Neural cell (in vitro differentiated cells): ENCODE measurements at regions not wholly inside any gene's neighbourhood (a gene's known extent, or its start where the extent isn't known, plus 50 kb on each side); places are given as distances from the start of the nearest gene placed in this dataset.

Source experiments
- H2AFZ ChIP-seq: fragments of 200-600, 300-800 bp; sonication (generic), shearing (Covaris generic); 2 replicates; pipeline ENCODE4 v1.6.0; 2014; ENCODE audit warnings: low read depth, mild to moderate bottlenecking, antibody characterized with exemption, low read length, moderate library complexity
- H3F3A ChIP-seq: fragments of 200-600 bp; shearing (Covaris generic); 2 replicates; pipeline ENCODE4 v1.6.1; 2016; ENCODE audit warnings: mild to moderate bottlenecking, moderate library complexity, mixed read lengths, antibody characterized with exemption, low read length; ENCODE audit not compliant: insufficient read depth, poor library complexity, severe bottlenecking
- H3K27ac ChIP-seq: fragments of 200-600, 300-800 bp; sonication (generic), shearing (Covaris generic); 2 replicates; pipeline ENCODE4 v1.5.1; 2014; ENCODE audit warnings: mild to moderate bottlenecking, low read length, moderate library complexity
- H3K27me3 ChIP-seq: fragments of 300-800, 200-600 bp; sonication (generic), shearing (Covaris generic); 2 replicates; pipeline ENCODE4 v1.6.0; 2014; ENCODE audit warnings: mild to moderate bottlenecking, low read depth, low read length, moderate library complexity; ENCODE audit not compliant: insufficient read depth
- H3K36me3 ChIP-seq: fragments of 300-800, 200-600 bp; sonication (generic), shearing (Covaris generic); 2 replicates; pipeline ENCODE4 v1.5.1; 2014; ENCODE audit warnings: mild to moderate bottlenecking, antibody characterized with exemption, low read length, moderate library complexity; ENCODE audit not compliant: insufficient read depth
- H3K4me2 ChIP-seq: fragments of 300-800, 200-600 bp; sonication (generic), shearing (Covaris generic); 2 replicates; pipeline ENCODE4 v1.6.0; 2014; ENCODE audit warnings: mild to moderate bottlenecking, low read length
- H3K4me3 ChIP-seq: fragments of 300-800, 200-600 bp; sonication (generic), shearing (Covaris generic); 2 replicates; pipeline ENCODE4 v1.5.1; 2014; ENCODE audit warnings: mild to moderate bottlenecking, low read length, moderate library complexity
- H3K79me2 ChIP-seq: fragments of 200-600 bp; shearing (Covaris generic); replicated peaks from 2 replicates; pipeline ENCODE4 v1.6.0; 2014; ENCODE audit warnings: mild to moderate bottlenecking, low read length, moderate library complexity; ENCODE audit not compliant: insufficient read depth
- H3K9ac ChIP-seq: fragments of 300-800, 200-600 bp; sonication (generic), shearing (Covaris generic); 2 replicates; pipeline ENCODE4 v1.6.1; 2016; ENCODE audit warnings: mild to moderate bottlenecking, low read length, mixed read lengths
- H3K9me2 ChIP-seq: fragments of 200-600 bp; shearing (Covaris generic); 2 replicates; pipeline ENCODE4 v1.6.1; 2016; ENCODE audit warnings: mild to moderate bottlenecking, low read length, mixed read lengths; ENCODE audit not compliant: insufficient read depth
- H3K9me3 ChIP-seq: fragments of 200-600, 300-800 bp; sonication (generic), shearing (Covaris generic); 2 replicates; pipeline ENCODE4 v1.6.1; 2016; ENCODE audit warnings: mild to moderate bottlenecking, mixed run types, low read length, moderate library complexity, mixed read lengths
- H4K20me1 ChIP-seq: fragments of 200-600 bp; shearing (Covaris generic); 2 replicates; pipeline ENCODE4 v1.6.1; 2016; ENCODE audit warnings: mild to moderate bottlenecking, mixed run types; ENCODE audit not compliant: insufficient read depth
- EP300 ChIP-seq: fragments of 450-650 bp; conservative IDR thresholded peaks from 2 replicates; pipeline ENCODE4 v1.6.1; 2014; ENCODE audit warnings: antibody characterized with exemption, mild to moderate bottlenecking, moderate library complexity; ENCODE audit not compliant: poor library complexity, severe bottlenecking
- EZH2 ChIP-seq: fragments of 200-600, 300-800 bp; shearing (Covaris generic), sonication (generic); IDR thresholded peaks from 2 replicates; pipeline ENCODE4 v1.6.1; 2014; ENCODE audit warnings: antibody characterized with exemption, low read length, borderline replicate concordance, mild to moderate bottlenecking; ENCODE audit not compliant: insufficient read depth, poor library complexity, severe bottlenecking
- MXI1 ChIP-seq: fragments of 450-650 bp; conservative IDR thresholded peaks from 2 replicates; pipeline ENCODE4 v1.6.1; 2014; ENCODE audit warnings: antibody characterized with exemption, mild to moderate bottlenecking; ENCODE audit not compliant: poor library complexity, severe bottlenecking
- POLR2AphosphoS5 ChIP-seq: IDR thresholded peaks from 2 replicates; pipeline ENCODE4 v1.6.1; 2012
- RAD21 ChIP-seq: fragments of 450-650 bp; conservative IDR thresholded peaks from 2 replicates; pipeline ENCODE4 v1.6.1; 2014; ENCODE audit warnings: antibody characterized with exemption, mild to moderate bottlenecking, moderate library complexity
- SMC3 ChIP-seq: fragments of 450-650 bp; conservative IDR thresholded peaks from 2 replicates; pipeline ENCODE4 v1.6.1; 2014; ENCODE audit warnings: antibody characterized with exemption, mild to moderate bottlenecking, moderate library complexity; ENCODE audit not compliant: poor library complexity
- TAF1 ChIP-seq: IDR thresholded peaks from 2 replicates; pipeline ENCODE4 v1.6.1; 2012; ENCODE audit warnings: low read depth
- TF ChIP-seq, protein P1 (sequence below): IDR thresholded peaks from 2 replicates; pipeline ENCODE4 v1.6.1; 2012; ENCODE audit warnings: borderline replicate concordance
- TF ChIP-seq, protein P2 (sequence below): fragments of 450-650 bp; IDR thresholded peaks from 2 replicates; pipeline ENCODE4 v1.5.1; 2014; ENCODE audit warnings: antibody characterized with exemption, mild to moderate bottlenecking, moderate library complexity; ENCODE audit not compliant: poor library complexity, severe bottlenecking

DNA sequence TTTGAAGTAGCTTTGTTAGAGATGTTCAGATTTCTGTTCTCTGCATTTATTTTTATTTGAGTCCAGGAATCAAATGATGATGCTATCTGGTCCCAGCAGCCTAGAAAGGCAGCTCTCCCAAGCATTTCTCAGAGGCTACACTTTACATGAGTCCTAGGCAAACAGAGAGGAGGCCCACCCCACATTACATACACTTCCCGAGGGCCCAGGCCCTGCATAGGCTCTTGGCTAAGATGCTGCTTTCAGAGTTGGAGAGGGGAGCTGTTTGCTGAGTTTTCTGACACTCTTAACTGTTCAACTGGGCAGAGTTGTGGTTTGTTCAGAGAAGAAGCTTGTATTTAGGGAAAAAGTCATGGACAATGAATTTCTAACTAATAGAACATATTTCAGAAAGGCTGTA lies 117.9 kb upstream of the RGMA start:
- Histone ChIP-seq H3K4me3 (no peak overlapping the region), H3K9me2 (no peaks in the 10 kb centered on the region), H2AFZ (no peak overlapping the region), H3K9me3 (no peaks in the 10 kb centered on the region), H3K27ac (no peak overlapping the region), H3K27me3 (no peaks in the 10 kb centered on the region), H3K36me3 (no peaks in the 10 kb centered on the region), H3F3A (no peaks in the 10 kb centered on the region), H3K4me2 (no peak overlapping the region), H4K20me1 (no peaks in the 10 kb centered on the region), H3K79me2 (no peaks in the 10 kb centered on the region), H3K9ac (no peak overlapping the region)
- TF ChIP-seq, protein P1, sequence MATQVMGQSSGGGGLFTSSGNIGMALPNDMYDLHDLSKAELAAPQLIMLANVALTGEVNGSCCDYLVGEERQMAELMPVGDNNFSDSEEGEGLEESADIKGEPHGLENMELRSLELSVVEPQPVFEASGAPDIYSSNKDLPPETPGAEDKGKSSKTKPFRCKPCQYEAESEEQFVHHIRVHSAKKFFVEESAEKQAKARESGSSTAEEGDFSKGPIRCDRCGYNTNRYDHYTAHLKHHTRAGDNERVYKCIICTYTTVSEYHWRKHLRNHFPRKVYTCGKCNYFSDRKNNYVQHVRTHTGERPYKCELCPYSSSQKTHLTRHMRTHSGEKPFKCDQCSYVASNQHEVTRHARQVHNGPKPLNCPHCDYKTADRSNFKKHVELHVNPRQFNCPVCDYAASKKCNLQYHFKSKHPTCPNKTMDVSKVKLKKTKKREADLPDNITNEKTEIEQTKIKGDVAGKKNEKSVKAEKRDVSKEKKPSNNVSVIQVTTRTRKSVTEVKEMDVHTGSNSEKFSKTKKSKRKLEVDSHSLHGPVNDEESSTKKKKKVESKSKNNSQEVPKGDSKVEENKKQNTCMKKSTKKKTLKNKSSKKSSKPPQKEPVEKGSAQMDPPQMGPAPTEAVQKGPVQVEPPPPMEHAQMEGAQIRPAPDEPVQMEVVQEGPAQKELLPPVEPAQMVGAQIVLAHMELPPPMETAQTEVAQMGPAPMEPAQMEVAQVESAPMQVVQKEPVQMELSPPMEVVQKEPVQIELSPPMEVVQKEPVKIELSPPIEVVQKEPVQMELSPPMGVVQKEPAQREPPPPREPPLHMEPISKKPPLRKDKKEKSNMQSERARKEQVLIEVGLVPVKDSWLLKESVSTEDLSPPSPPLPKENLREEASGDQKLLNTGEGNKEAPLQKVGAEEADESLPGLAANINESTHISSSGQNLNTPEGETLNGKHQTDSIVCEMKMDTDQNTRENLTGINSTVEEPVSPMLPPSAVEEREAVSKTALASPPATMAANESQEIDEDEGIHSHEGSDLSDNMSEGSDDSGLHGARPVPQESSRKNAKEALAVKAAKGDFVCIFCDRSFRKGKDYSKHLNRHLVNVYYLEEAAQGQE: no peak
- TF ChIP-seq EP300 (no peak), POLR2AphosphoS5 (no peak), EZH2 (no peak), TAF1 (no peak), MXI1 (no peak)

DNA sequence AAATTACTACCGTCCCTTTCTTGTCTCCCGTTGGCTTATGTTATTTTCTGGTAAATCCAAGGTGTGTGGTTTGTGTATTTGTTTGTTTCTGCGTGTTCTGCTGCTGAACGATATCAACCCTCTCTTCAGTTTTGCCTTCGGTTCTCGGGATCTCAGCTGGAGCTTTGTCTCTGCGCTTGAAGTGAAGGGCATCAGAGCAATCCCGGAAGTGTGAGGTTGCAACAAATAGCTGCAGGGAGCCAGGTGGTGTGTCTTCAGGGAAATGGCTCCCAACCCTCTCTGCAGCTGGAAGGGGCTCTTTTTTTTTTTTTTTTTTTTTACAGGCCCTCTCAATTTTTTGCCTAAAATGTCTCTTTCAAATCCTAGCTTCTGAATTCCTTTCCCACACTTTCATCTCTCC lies 116.4 kb upstream of the RGMA start:
- H3K27me3 ChIP-seq: no peaks in the 10 kb centered on the region
- TF ChIP-seq MXI1 (no peak), SMC3 (no peak), TAF1 (no peak), RAD21 (no peak), POLR2AphosphoS5 (no peak), EZH2 (no peak), EP300 (no peak)
- TF ChIP-seq, protein P2, sequence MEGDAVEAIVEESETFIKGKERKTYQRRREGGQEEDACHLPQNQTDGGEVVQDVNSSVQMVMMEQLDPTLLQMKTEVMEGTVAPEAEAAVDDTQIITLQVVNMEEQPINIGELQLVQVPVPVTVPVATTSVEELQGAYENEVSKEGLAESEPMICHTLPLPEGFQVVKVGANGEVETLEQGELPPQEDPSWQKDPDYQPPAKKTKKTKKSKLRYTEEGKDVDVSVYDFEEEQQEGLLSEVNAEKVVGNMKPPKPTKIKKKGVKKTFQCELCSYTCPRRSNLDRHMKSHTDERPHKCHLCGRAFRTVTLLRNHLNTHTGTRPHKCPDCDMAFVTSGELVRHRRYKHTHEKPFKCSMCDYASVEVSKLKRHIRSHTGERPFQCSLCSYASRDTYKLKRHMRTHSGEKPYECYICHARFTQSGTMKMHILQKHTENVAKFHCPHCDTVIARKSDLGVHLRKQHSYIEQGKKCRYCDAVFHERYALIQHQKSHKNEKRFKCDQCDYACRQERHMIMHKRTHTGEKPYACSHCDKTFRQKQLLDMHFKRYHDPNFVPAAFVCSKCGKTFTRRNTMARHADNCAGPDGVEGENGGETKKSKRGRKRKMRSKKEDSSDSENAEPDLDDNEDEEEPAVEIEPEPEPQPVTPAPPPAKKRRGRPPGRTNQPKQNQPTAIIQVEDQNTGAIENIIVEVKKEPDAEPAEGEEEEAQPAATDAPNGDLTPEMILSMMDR: no peak
- TF ChIP-seq, protein P1: no peak
- no peaks in the 10 kb centered on the region for H3K9me2 ChIP-seq
- H3K79me2 ChIP-seq: no peaks in the 10 kb centered on the region
- H2AFZ ChIP-seq: no peak overlapping the region
- no peaks in the 10 kb centered on the region for H3F3A ChIP-seq
- H3K9ac ChIP-seq: no peak overlapping the region
- H3K27ac ChIP-seq: no peak overlapping the region
- no peaks in the 10 kb centered on the region for H3K9me3 ChIP-seq
- no peak overlapping the region for H3K4me2 ChIP-seq
- H4K20me1 ChIP-seq: no peaks in the 10 kb centered on the region
- H3K36me3 ChIP-seq: no peaks in the 10 kb centered on the region
- H3K4me3 ChIP-seq: no peak overlapping the region
